SK-N-SH (cell line): ENCODE measurements at regions not wholly inside any gene's neighbourhood (a gene's known extent, or its start where the extent isn't known, plus 50 kb on each side); places are given as distances from the start of the nearest gene placed in this dataset.

Experiments used
- CTCF ChIP-seq: fragments of 200-600 bp; sonication (generic); IDR thresholded peaks from 2 replicates; pipeline ENCODE4 v1.6.1; 2017; ENCODE audit warnings: antibody characterized with exemption, mild to moderate bottlenecking, moderate library complexity
- GABPA ChIP-seq: IDR thresholded peaks from 2 replicates; pipeline ENCODE4 v1.4.0; 2012; ENCODE audit warnings: low read depth, mild to moderate bottlenecking
- MAX ChIP-seq: IDR thresholded peaks from 2 replicates; pipeline ENCODE4 v1.4.0; 2012; ENCODE audit warnings: low read depth
- NFIC ChIP-seq: IDR thresholded peaks from 2 replicates; pipeline ENCODE4 v1.4.0; 2012; ENCODE audit warnings: borderline replicate concordance
- USF1 ChIP-seq: IDR thresholded peaks from 2 replicates; pipeline ENCODE4 v1.4.0; 2012; ENCODE audit warnings: low read depth, borderline replicate concordance
- USF2 ChIP-seq: fragments of 150-350 bp; IDR thresholded peaks from 2 replicates; pipeline ENCODE4 v1.6.1; 2017; ENCODE audit warnings: antibody characterized with exemption, low read length, low read depth, borderline replicate concordance

GRCh38 chr18:44028109-44028508 is 652.6 kb upstream of the SETBP1 start:
- TF ChIP-seq CTCF (no peak), USF2 (no peak), MAX (no peak), GABPA (no peak), USF1 (no peak), NFIC (no peak)
